SK-N-SH (cell line): ENCODE measurements at regions not wholly inside any gene's neighbourhood (a gene's known extent, or its start where the extent isn't known, plus 50 kb on each side); places are given as distances from the start of the nearest gene placed in this dataset.

ENCODE experiments used
- CTCF ChIA-PET: fragments of 300-600, 350-600 bp; formaldehyde crosslinking; extraction: SDS; loops from one replicate; lab custom pipeline; 2021; lab: Yijun Ruan, JAX
- POLR2A ChIA-PET: fragments of 350-600 bp; sonication (Branson Sonifier 250); formaldehyde crosslinking; extraction: SDS; loops from one replicate; lab custom pipeline; 2020; ENCODE audit warnings: antibody characterized with exemption, inconsistent platforms; lab: Yijun Ruan, JAX
- DNase-seq: peaks from one replicate; pipeline ENCODE4 v3.0.0; 2012
- H2AFZ ChIP-seq: fragments of 200-600 bp; sonication (generic); 2 replicates; pipeline ENCODE4 v1.8.1; 2016; ENCODE audit warnings: antibody characterized with exemption, mild to moderate bottlenecking, low read depth
- H3F3A ChIP-seq: fragments of 200-600 bp; sonication (generic); replicated peaks from 2 replicates; pipeline ENCODE3; 2016; ENCODE audit warnings: antibody characterized with exemption, mild to moderate bottlenecking; ENCODE audit not compliant: insufficient read depth
- H3K27ac ChIP-seq, 2 experiments: fragments of 200-500 bp in 1 of 2; fragments of 200-600 bp in 1 of 2; sonication (Bioruptor generic) in 1 of 2; sonication (generic), shearing (Covaris generic) in 1 of 2; 2 replicates each; pipeline versions ENCODE4 v1.5.1 to v1.6.1; 2014 to 2016; ENCODE audit warnings: low read depth in 2 of 2, inconsistent platforms in 1 of 2, low read length in 1 of 2, mild to moderate bottlenecking in 1 of 2, mixed read lengths in 1 of 2
- H3K27me3 ChIP-seq: fragments of 200-600 bp; sonication (generic), shearing (Covaris generic); 2 replicates; pipeline ENCODE4 v1.6.1; 2016; ENCODE audit warnings: mixed run types; ENCODE audit not compliant: insufficient read depth
- H3K36me3 ChIP-seq, 2 experiments: fragments of 200-500 bp in 1 of 2; fragments of 200-600 bp in 1 of 2; sonication (Bioruptor generic) in 1 of 2; sonication (generic) in 1 of 2; replicated peaks in 1 of 2; 2 replicates each; pipeline versions ENCODE3 to v1.5.1; 2014 to 2016; ENCODE audit warnings: low read length in 1 of 2, mild to moderate bottlenecking in 1 of 2; ENCODE audit not compliant: insufficient read depth in 2 of 2, control insufficient read depth in 1 of 2
- H3K4me1 ChIP-seq, 2 experiments: fragments of 200-500 bp in 1 of 2; fragments of 200-600 bp in 1 of 2; sonication (Bioruptor generic) in 1 of 2; sonication (generic), shearing (Covaris generic) in 1 of 2; 2 replicates each; pipeline versions ENCODE4 v1.5.1 to v1.6.1; 2014 to 2016; ENCODE audit warnings: low read depth in 1 of 2, low read length in 1 of 2, mixed run types in 1 of 2; ENCODE audit not compliant: insufficient read depth in 2 of 2, control insufficient read depth in 1 of 2
- H3K4me2 ChIP-seq: fragments of 200-600 bp; sonication (generic), shearing (Covaris generic); 2 replicates; pipeline ENCODE4 v1.6.1; 2017; ENCODE audit warnings: mixed run types
- H3K4me3 ChIP-seq, 2 experiments: fragments of 200-500 bp in 1 of 2; fragments of 200-600 bp in 1 of 2; sonication (Bioruptor generic) in 1 of 2; sonication (generic), shearing (Covaris generic) in 1 of 2; 2 replicates each; pipeline versions ENCODE4 v1.5.1 to v1.8.1; 2014 to 2016; ENCODE audit warnings: low read depth in 2 of 2, inconsistent platforms in 1 of 2, low read length in 1 of 2, mild to moderate bottlenecking in 1 of 2, mixed read lengths in 1 of 2, moderate library complexity in 1 of 2
- H3K79me2 ChIP-seq: fragments of 200-600 bp; sonication (generic); 2 replicates; pipeline ENCODE4 v1.8.1; 2017; ENCODE audit warnings: mild to moderate bottlenecking; ENCODE audit not compliant: insufficient read depth
- H3K9ac ChIP-seq: fragments of 200-600 bp; sonication (generic); 2 replicates; pipeline ENCODE4 v1.6.1; 2017; ENCODE audit warnings: mixed run types
- H3K9me2 ChIP-seq: fragments of 200-600 bp; sonication (generic); 2 replicates; pipeline ENCODE4 v1.6.1; 2017; ENCODE audit warnings: mixed run types
- H3K9me3 ChIP-seq: fragments of 200-600 bp; sonication (generic); 2 replicates; pipeline ENCODE4 v1.6.1; 2017; ENCODE audit warnings: mixed run types, mild to moderate bottlenecking, moderate library complexity
- H4K20me1 ChIP-seq: fragments of 200-600 bp; sonication (generic); 2 replicates; pipeline ENCODE4 v1.6.1; 2017; ENCODE audit warnings: mild to moderate bottlenecking, mixed run types; ENCODE audit not compliant: insufficient read depth
- CHD2 ChIP-seq: fragments of 150-350 bp; IDR thresholded peaks from 2 replicates; pipeline ENCODE4 v1.6.1; 2018; ENCODE audit warnings: low read length; ENCODE audit not compliant: partially characterized antibody
- CTCF ChIP-seq: fragments of 200-600 bp; sonication (generic); IDR thresholded peaks from 2 replicates; pipeline ENCODE4 v1.6.1; 2017; ENCODE audit warnings: antibody characterized with exemption, mild to moderate bottlenecking, moderate library complexity
- ELF1 ChIP-seq: IDR thresholded peaks from 2 replicates; pipeline ENCODE4 v1.4.0; 2012
- EP300 ChIP-seq, 2 experiments: IDR thresholded peaks; 2 replicates each; pipeline versions ENCODE4 v1.4.0 to v1.6.1; 2012; ENCODE audit warnings: borderline replicate concordance in 1 of 2, low read depth in 1 of 2, low read length in 1 of 2
- EZH2phosphoT487 ChIP-seq: fragments of 200-600 bp; sonication (generic); IDR thresholded peaks from 2 replicates; pipeline ENCODE4 v1.6.1; 2017; ENCODE audit warnings: low read depth, mixed run types, mild to moderate bottlenecking, antibody characterized with exemption, moderate library complexity, borderline replicate concordance
- FOSL2 ChIP-seq: IDR thresholded peaks from 2 replicates; pipeline ENCODE4 v1.4.0; 2012; ENCODE audit warnings: low read depth, mild to moderate bottlenecking, moderate library complexity, borderline replicate concordance
- FOXJ3 ChIP-seq: sonication (generic); formaldehyde crosslinking; IDR thresholded peaks from 2 replicates; pipeline ENCODE4 v1.5.1; 2020; ENCODE audit warnings: mild to moderate bottlenecking, missing genetic modification reagents
- FOXM1 ChIP-seq: IDR thresholded peaks from 2 replicates; pipeline ENCODE4 v1.4.0; 2012; ENCODE audit warnings: low read depth, mild to moderate bottlenecking
- GATA2 ChIP-seq: sonication (generic); formaldehyde crosslinking; IDR thresholded peaks from 2 replicates; pipeline ENCODE4 v1.5.0; 2020; ENCODE audit warnings: mild to moderate bottlenecking, missing genetic modification reagents
- JUND ChIP-seq: IDR thresholded peaks from 2 replicates; pipeline ENCODE4 v1.4.0; 2012
- MEF2A ChIP-seq: IDR thresholded peaks from 2 replicates; pipeline ENCODE4 v1.4.0; 2012; ENCODE audit warnings: low read depth, borderline replicate concordance
- MXI1 ChIP-seq: IDR thresholded peaks from 2 replicates; pipeline ENCODE4 v1.6.1; 2012; ENCODE audit warnings: mild to moderate bottlenecking, low read depth, low read length, improper control_type of control experiment
- PBX3 ChIP-seq: IDR thresholded peaks from 2 replicates; pipeline ENCODE4; 2012
- POLR2AphosphoS5 ChIP-seq: IDR thresholded peaks from 2 replicates; pipeline ENCODE4 v1.6.1; 2012; ENCODE audit warnings: low read depth, low read length
- RAD21 ChIP-seq: IDR thresholded peaks from 2 replicates; pipeline ENCODE4 v1.6.1; 2012; ENCODE audit warnings: mild to moderate bottlenecking, low read length
- RFX5 ChIP-seq: IDR thresholded peaks from 2 replicates; pipeline ENCODE4 v1.6.1; 2012; ENCODE audit warnings: mild to moderate bottlenecking, improper control_type of control experiment, low read length
- RXRA ChIP-seq: IDR thresholded peaks from 2 replicates; pipeline ENCODE4 v1.4.0; 2012; ENCODE audit warnings: low read depth, mild to moderate bottlenecking, borderline replicate concordance
- SIN3A ChIP-seq: IDR thresholded peaks from 2 replicates; pipeline ENCODE4 v1.6.1; 2012; ENCODE audit warnings: low read depth, mild to moderate bottlenecking, low read length, moderate library complexity, borderline replicate concordance
- SMC3 ChIP-seq: IDR thresholded peaks from 2 replicates; pipeline ENCODE4 v1.6.1; 2012; ENCODE audit warnings: low read depth, low read length, improper control_type of control experiment
- TAF1 ChIP-seq: IDR thresholded peaks from 2 replicates; pipeline ENCODE4 v1.6.1; 2012; ENCODE audit warnings: low read depth, mild to moderate bottlenecking, low read length, moderate library complexity, borderline replicate concordance
- TCF12 ChIP-seq: IDR thresholded peaks from 2 replicates; pipeline ENCODE4 v1.4.0; 2012
- TEAD4 ChIP-seq: IDR thresholded peaks from 2 replicates; pipeline ENCODE4 v1.4.0; 2012; ENCODE audit warnings: mild to moderate bottlenecking, borderline replicate concordance; ENCODE audit not compliant: insufficient read depth
- USF2 ChIP-seq: fragments of 150-350 bp; IDR thresholded peaks from 2 replicates; pipeline ENCODE4 v1.6.1; 2017; ENCODE audit warnings: antibody characterized with exemption, low read length, low read depth, borderline replicate concordance
- YY1 ChIP-seq: IDR thresholded peaks from 2 replicates; pipeline ENCODE4 v1.4.0; 2012; ENCODE audit warnings: low read depth, mild to moderate bottlenecking
- ZBTB33 ChIP-seq: IDR thresholded peaks from 2 replicates; pipeline ENCODE4 v1.4.0; 2012; ENCODE audit warnings: low read depth, borderline replicate concordance
- WGBS: methylation state at CpG from one replicate; pipeline ENCODE4 v1.1.6; 2017; ENCODE audit warnings: low lambda C conversion rate; 5-methylcytosine and 5-hydroxymethylcytosine counted together
- TF ChIP-seq, protein P1 (sequence below): IDR thresholded peaks from 2 replicates; pipeline ENCODE4 v1.4.0; 2012; ENCODE audit warnings: low read depth

DNA sequence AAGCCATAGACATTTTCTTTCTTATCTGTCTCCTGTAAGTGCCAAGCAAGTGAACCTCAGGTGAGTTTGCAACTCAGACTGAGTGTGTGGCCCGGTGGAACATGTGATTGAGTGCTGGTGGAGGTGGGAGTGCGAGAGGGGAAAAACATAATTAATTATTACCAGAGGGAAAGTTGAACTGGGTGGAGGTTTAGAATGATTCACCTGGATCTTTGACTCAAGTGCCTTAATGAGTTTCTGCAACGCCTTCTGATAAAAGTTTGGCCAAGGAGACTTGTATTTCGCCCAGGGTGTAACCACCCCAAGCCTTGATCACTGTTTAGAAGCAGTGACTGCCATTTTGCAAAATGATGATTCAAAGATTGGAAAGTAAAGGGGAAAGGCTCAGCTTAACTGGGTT, 513.9 kb downstream of the GATA3 start:
- Histone ChIP-seq H3K36me3 (no peaks in the 10 kb centered on the region), H3K79me2 (no peaks in the 10 kb centered on the region), H3K9me2 (no peaks in the 10 kb centered on the region), H3K4me1 (no peaks in the 10 kb centered on the region), H4K20me1 (no peaks in the 10 kb centered on the region), H3F3A (no peaks in the 10 kb centered on the region), H3K27me3 (no peaks in the 10 kb centered on the region), H3K9ac (no peak overlapping the region), H3K4me3 (no peak overlapping the region), H3K4me2 (no peak overlapping the region), H3K9me3 (no peaks in the 10 kb centered on the region), H2AFZ (no peak overlapping the region), H3K27ac (no peak overlapping the region)
- ChIA-PET POLR2A (no interaction called here), CTCF (interaction anchor here (0.6 kb wide), 1 partner anchor 489 kb away, joined by 3 read pairs; no protein-coding TSS in a partner anchor)
- TF ChIP-seq RAD21 (no peak), ZBTB33 (no peak), RFX5 (no peak), EP300 (IDR thresholded peaks at IDR 0.05; ENCODE audit: borderline replicate concordance in 1 of 2, low read depth in 1 of 2, low read length in 1 of 2) (no peak), ELF1 (no peak), POLR2AphosphoS5 (no peak), FOXM1 (no peak), TAF1 (no peak), GATA2 (no peak), SMC3 (no peak), YY1 (no peak), PBX3 (no peak), CHD2 (no peak), FOXJ3 (CRISPR knock-in tag) (no peak), SIN3A (no peak), TEAD4 (no peak), MEF2A (no peak)
- TF ChIP-seq, protein P1, sequence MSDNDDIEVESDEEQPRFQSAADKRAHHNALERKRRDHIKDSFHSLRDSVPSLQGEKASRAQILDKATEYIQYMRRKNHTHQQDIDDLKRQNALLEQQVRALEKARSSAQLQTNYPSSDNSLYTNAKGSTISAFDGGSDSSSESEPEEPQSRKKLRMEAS: no peak
- no peak for DNase-seq
- WGBS: 26% methylated on average over 4 of the region's 4 CpGs

DNA sequence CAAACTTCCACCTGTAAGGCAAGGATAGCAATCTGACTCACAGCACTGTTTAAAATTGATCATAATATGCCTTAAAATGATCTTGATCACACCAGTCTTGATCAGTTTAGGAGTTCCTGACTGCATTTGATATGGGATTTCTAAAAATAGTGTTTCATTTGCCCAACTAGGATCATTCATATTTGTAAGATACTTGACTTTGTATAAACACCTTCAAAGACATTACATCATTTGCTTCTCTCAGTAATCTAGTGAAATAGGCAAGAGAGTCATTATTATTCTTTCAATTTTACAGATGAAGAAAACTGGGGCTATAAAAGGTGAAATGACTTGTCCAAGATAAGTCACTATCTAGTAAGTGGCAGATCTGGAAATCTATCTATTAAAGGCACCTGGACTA, 521.1 kb downstream of the GATA3 start:
- H3K9me2 ChIP-seq: no peaks in the 10 kb centered on the region
- no peak overlapping the region for H2AFZ ChIP-seq
- DNase-seq: no peak
- CTCF ChIA-PET: no interaction called here
- POLR2A ChIA-PET: no interaction called here
- no peaks in the 10 kb centered on the region for H3K36me3 ChIP-seq
- no peak overlapping the region for H3K4me2 ChIP-seq
- no peaks in the 10 kb centered on the region for H3K9me3 ChIP-seq
- H3K4me3 ChIP-seq: no peak overlapping the region
- H3F3A ChIP-seq: no peaks in the 10 kb centered on the region
- no peaks in the 10 kb centered on the region for H3K4me1 ChIP-seq
- no peaks in the 10 kb centered on the region for H4K20me1 ChIP-seq
- no peak overlapping the region for H3K27ac ChIP-seq
- no peak overlapping the region for H3K9ac ChIP-seq
- H3K79me2 ChIP-seq: no peaks in the 10 kb centered on the region
- H3K27me3 ChIP-seq: no peaks in the 10 kb centered on the region
- TF ChIP-seq JUND (no peak), TCF12 (no peak), USF2 (no peak), RFX5 (no peak), GATA2 (no peak), EZH2phosphoT487 (no peak), SIN3A (no peak), FOSL2 (no peak), TEAD4 (no peak), MXI1 (no peak), POLR2AphosphoS5 (no peak), CTCF (no peak), RXRA (no peak), FOXJ3 (CRISPR knock-in tag) (no peak)
- TF ChIP-seq, protein P1: no peak
